Skeletal muscle satellite cell (primary cell): ENCODE measurements at regions not wholly inside any gene's neighbourhood (a gene's known extent, or its start where the extent isn't known, plus 50 kb on each side); places are given as distances from the start of the nearest gene placed in this dataset.

ENCODE experiments used
- H3K27me3 ChIP-seq: 2 replicates; pipeline ENCODE4 v1.7.0; 2013; ENCODE audit warnings: low read length; ENCODE audit not compliant: control insufficient read depth, insufficient read depth
- H3K36me3 ChIP-seq: 2 replicates; pipeline ENCODE4 v1.7.0; 2013; ENCODE audit warnings: mild to moderate bottlenecking, control low read depth, low read length; ENCODE audit not compliant: insufficient read depth
- H3K4me1 ChIP-seq: 2 replicates; pipeline ENCODE4 v1.7.0; 2013; ENCODE audit warnings: low read length; ENCODE audit not compliant: control insufficient read depth, insufficient read depth
- H3K4me2 ChIP-seq: 2 replicates; pipeline ENCODE4 v1.7.0; 2013; ENCODE audit warnings: mild to moderate bottlenecking, low read length
- H3K4me3 ChIP-seq: 2 replicates; pipeline ENCODE4 v1.7.0; 2013; ENCODE audit warnings: low read length
- H3K9ac ChIP-seq: 2 replicates; pipeline ENCODE4 v1.7.0; 2013; ENCODE audit warnings: mild to moderate bottlenecking, low read depth, low read length, moderate library complexity
- H3K9me3 ChIP-seq: replicated peaks from 2 replicates; pipeline ENCODE4 v1.7.0; 2013; ENCODE audit warnings: mild to moderate bottlenecking, control low read depth, low read length

GRCh38 chr10:8379906-8380832, 325.7 kb downstream of the GATA3 start:
- H3K36me3 ChIP-seq = no peaks in the 10 kb centered on the region
- no peak overlapping the region for H3K9ac ChIP-seq
- no peaks in the 10 kb centered on the region for H3K27me3 ChIP-seq

GRCh38 chr10:8380833-8381496, 326.5 kb downstream of the GATA3 start:
- no peak overlapping the region for H3K4me2 ChIP-seq
- H3K4me3 ChIP-seq = no peak overlapping the region
- H3K9ac ChIP-seq = no peak overlapping the region
- H3K36me3 ChIP-seq = no peaks in the 10 kb centered on the region
- no peaks in the 10 kb centered on the region for H3K9me3 ChIP-seq
- no peaks in the 10 kb centered on the region for H3K4me1 ChIP-seq
- no peaks in the 10 kb centered on the region for H3K27me3 ChIP-seq

More at GRCh38 chr10:8379906-8380832, 325.7 kb downstream of the GATA3 start:
- H3K4me1 ChIP-seq = no peaks in the 10 kb centered on the region
- H3K4me2 ChIP-seq = no peak overlapping the region
- no peak overlapping the region for H3K4me3 ChIP-seq
- H3K9me3 ChIP-seq = no peaks in the 10 kb centered on the region

- Histone ChIP-seq H3K36me3 (no peaks in the 10 kb centered on the region), H3K9ac (no peak overlapping the region), H3K27me3 (no peaks in the 10 kb centered on the region), H3K4me1 (no peaks in the 10 kb centered on the region), H3K4me2 (no peak overlapping the region), H3K4me3 (no peak overlapping the region), H3K9me3 (no peaks in the 10 kb centered on the region)
Measured at GRCh38 chr10:8386781-8387180, 332.3 kb downstream of the GATA3 start.

GRCh38 chr10:8389630-8390029, 335.1 kb downstream of the GATA3 start:
- Histone ChIP-seq H3K4me2 (no peak overlapping the region), H3K4me1 (no peaks in the 10 kb centered on the region), H3K36me3 (no peaks in the 10 kb centered on the region), H3K9ac (no peak overlapping the region), H3K9me3 (no peaks in the 10 kb centered on the region), H3K4me3 (no peak overlapping the region), H3K27me3 (no peaks in the 10 kb centered on the region)

- Histone ChIP-seq H3K4me1 (no peaks in the 10 kb centered on the region), H3K9me3 (no peaks in the 10 kb centered on the region), H3K27me3 (no peaks in the 10 kb centered on the region), H3K9ac (no peak overlapping the region), H3K4me3 (no peak overlapping the region), H3K4me2 (no peak overlapping the region), H3K36me3 (no peaks in the 10 kb centered on the region)
Measured at GRCh38 chr10:8392216-8392615, 337.7 kb downstream of the GATA3 start.

- no peaks in the 10 kb centered on the region for H3K27me3 ChIP-seq
- H3K4me1 ChIP-seq = no peaks in the 10 kb centered on the region
- no peaks in the 10 kb centered on the region for H3K36me3 ChIP-seq
- H3K4me2 ChIP-seq = no peak overlapping the region
- H3K4me3 ChIP-seq = no peak overlapping the region
- H3K9ac ChIP-seq = no peak overlapping the region
- H3K9me3 ChIP-seq = no peaks in the 10 kb centered on the region
Measured at GRCh38 chr10:8393531-8393930, 339.0 kb downstream of the GATA3 start.

GRCh38 chr10:8396675-8397074, 342.2 kb downstream of the GATA3 start:
- H3K4me2 ChIP-seq = no peak overlapping the region

GRCh38 chr10:8398771-8399170, 344.3 kb downstream of the GATA3 start:
- H3K36me3 ChIP-seq = no peaks in the 10 kb centered on the region

More at GRCh38 chr10:8396675-8397074, 342.2 kb downstream of the GATA3 start:
- no peak overlapping the region for H3K4me3 ChIP-seq
- H3K4me1 ChIP-seq = no peaks in the 10 kb centered on the region
- H3K9ac ChIP-seq = no peak overlapping the region
- H3K9me3 ChIP-seq = no peaks in the 10 kb centered on the region
- no peaks in the 10 kb centered on the region for H3K36me3 ChIP-seq
- no peaks in the 10 kb centered on the region for H3K27me3 ChIP-seq

GRCh38 chr10:8400151-8400550, 345.7 kb downstream of the GATA3 start:
- no peak overlapping the region for H3K4me3 ChIP-seq
- no peak overlapping the region for H3K9ac ChIP-seq
- no peaks in the 10 kb centered on the region for H3K4me1 ChIP-seq

More at GRCh38 chr10:8398771-8399170, 344.3 kb downstream of the GATA3 start:
- no peak overlapping the region for H3K4me3 ChIP-seq
- no peaks in the 10 kb centered on the region for H3K4me1 ChIP-seq
- no peak overlapping the region for H3K9ac ChIP-seq
- H3K27me3 ChIP-seq = no peaks in the 10 kb centered on the region
- H3K9me3 ChIP-seq = no peaks in the 10 kb centered on the region
- H3K4me2 ChIP-seq = no peak overlapping the region

GRCh38 chr10:8400892-8401291, 346.4 kb downstream of the GATA3 start:
- Histone ChIP-seq H3K4me2 (no peak overlapping the region), H3K9me3 (no peaks in the 10 kb centered on the region), H3K36me3 (no peaks in the 10 kb centered on the region), H3K9ac (no peak overlapping the region), H3K4me1 (no peaks in the 10 kb centered on the region), H3K4me3 (no peak overlapping the region), H3K27me3 (no peaks in the 10 kb centered on the region)

More at GRCh38 chr10:8400151-8400550, 345.7 kb downstream of the GATA3 start:
- H3K9me3 ChIP-seq = no peaks in the 10 kb centered on the region
- no peaks in the 10 kb centered on the region for H3K27me3 ChIP-seq
- H3K4me2 ChIP-seq = no peak overlapping the region
- H3K36me3 ChIP-seq = no peaks in the 10 kb centered on the region

- Histone ChIP-seq H3K27me3 (no peaks in the 10 kb centered on the region), H3K4me1 (no peaks in the 10 kb centered on the region), H3K9ac (no peak overlapping the region), H3K4me3 (no peak overlapping the region), H3K36me3 (no peaks in the 10 kb centered on the region), H3K9me3 (no peaks in the 10 kb centered on the region), H3K4me2 (no peak overlapping the region)
Measured at GRCh38 chr10:8401531-8401930, 347.0 kb downstream of the GATA3 start.
